CD4-positive, alpha-beta T cell treated with Interleukin-4 for 4 hours (primary cell): ENCODE measurements at regions not wholly inside any gene's neighbourhood (a gene's known extent, or its start where the extent isn't known, plus 50 kb on each side); places are given as distances from the start of the nearest gene placed in this dataset.
"Not testable (repeated sequence)": the region's sequence is repeated elsewhere in the genome, so short reads cannot be mapped to it uniquely, and the experiment has no call there.

Source experiments
- DNase-seq: peaks from one replicate; pipeline ENCODE4 v3.0.0-alpha.2; 2020

GRCh38 chr3:110984456-110985250 is 87.0 kb upstream of the NECTIN3 start:
- no peak for DNase-seq

- no peak for DNase-seq
These were observed 82.2 kb upstream of the NECTIN3 start for GRCh38 chr3:110989446-110989845.

DNA sequence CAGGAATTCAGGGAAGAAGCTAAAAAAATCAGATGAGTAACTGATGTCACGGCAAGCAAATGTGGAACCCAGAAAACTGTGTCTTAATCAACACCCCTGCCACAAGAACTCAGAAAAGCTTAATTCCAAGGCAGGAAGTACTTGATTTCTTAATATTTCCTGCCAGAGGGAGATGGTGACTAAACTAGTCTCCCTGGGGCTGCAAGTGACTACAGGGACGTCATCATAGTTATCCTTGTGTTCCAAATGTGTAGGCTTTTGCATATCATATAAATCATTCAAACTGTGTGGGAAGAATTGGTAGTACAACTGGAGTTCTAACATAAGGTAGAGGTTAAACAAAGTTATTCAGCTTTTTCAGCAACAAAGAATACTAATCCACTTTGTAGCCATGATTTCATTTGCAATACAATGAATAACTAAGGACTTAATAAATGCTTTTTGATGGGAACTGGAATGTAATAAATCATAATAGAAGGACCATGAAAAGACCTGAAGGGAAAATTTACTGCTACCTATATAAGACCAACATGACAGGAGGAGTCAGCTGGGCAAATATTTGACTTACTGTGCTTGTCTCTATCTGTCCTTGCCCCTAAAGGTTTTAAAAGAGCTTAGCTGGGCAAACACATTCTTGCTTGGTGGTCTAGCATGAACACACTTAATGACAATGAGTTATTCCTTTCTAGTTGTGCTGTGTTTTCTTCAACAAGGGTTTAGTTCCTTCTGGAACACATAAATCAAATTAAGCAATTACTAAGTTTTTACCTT is 76.0 kb upstream of the NECTIN3 start:
- no peak for DNase-seq

- DNase-seq: not testable (repeated sequence)
These were observed 72.8 kb upstream of the NECTIN3 start for GRCh38 chr3:110998766-110999165.

- DNase-seq: not testable (repeated sequence)
These were observed 65.1 kb upstream of the NECTIN3 start for GRCh38 chr3:111006485-111006884.

- DNase-seq: no peak
These were observed 59.0 kb upstream of the NECTIN3 start for GRCh38 chr3:111012388-111013248.
